Epithelial cell of esophagus (primary cell): ENCODE measurements at regions not wholly inside any gene's neighbourhood (a gene's known extent, or its start where the extent isn't known, plus 50 kb on each side); places are given as distances from the start of the nearest gene placed in this dataset.
A peak's percentile ranks its signal among the peaks of the same experiment; 100 is the strongest.

ENCODE experiments used
- DNase-seq: peaks from one replicate; pipeline ENCODE4 v3.0.0; 2010; ENCODE audit warnings: low read depth
- H3K4me3 ChIP-seq: 2 replicates; pipeline ENCODE4 v1.5.1; 2011; ENCODE audit warnings: mild to moderate bottlenecking, low read length, control low read depth
- CTCF ChIP-seq: IDR thresholded peaks from 2 replicates; pipeline ENCODE4 v1.5.1; 2011; ENCODE audit warnings: low read depth, mild to moderate bottlenecking, low read length, control low read depth, inconsistent platforms; ENCODE audit not compliant: insufficient read depth; ENCODE audit errors: missing control alignments

DNA sequence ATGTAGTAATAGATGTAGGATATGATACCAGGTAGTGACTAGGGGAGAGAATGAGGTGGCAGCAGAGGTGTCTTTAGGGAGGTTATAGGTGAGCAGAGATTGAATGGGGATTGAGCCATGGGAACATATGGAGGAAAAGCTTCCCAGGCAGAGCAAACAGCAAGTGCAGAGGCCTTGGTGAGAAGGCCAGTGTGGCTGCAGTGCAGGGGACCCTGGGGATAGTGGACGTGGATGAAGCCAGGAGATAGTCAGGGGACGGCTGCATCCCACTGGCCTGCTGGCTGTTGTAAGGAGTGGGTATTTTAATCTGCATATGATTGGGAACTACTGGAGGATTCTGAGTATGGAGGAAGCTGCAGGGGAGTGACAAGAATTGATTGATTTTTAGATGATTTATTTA is 62.7 kb upstream of the TRAK1 start:
- no peak for TF ChIP-seq CTCF
- no peak for DNase-seq
- H3K4me3 ChIP-seq, result no peak overlapping the region

GRCh38 chr3:42027571-42027970 is 63.6 kb upstream of the TRAK1 start:
- no peak for DNase-seq
- TF ChIP-seq CTCF, result no peak

GRCh38 chr3:42025370-42026138 is 63.7 kb upstream of the ULK4 start:
- no peak for TF ChIP-seq CTCF
- no peak overlapping the region for H3K4me3 ChIP-seq
- DNase-seq, result peak; percentile 85

More at GRCh38 chr3:42027571-42027970, 63.6 kb upstream of the TRAK1 start:
- no peak overlapping the region for H3K4me3 ChIP-seq

DNA sequence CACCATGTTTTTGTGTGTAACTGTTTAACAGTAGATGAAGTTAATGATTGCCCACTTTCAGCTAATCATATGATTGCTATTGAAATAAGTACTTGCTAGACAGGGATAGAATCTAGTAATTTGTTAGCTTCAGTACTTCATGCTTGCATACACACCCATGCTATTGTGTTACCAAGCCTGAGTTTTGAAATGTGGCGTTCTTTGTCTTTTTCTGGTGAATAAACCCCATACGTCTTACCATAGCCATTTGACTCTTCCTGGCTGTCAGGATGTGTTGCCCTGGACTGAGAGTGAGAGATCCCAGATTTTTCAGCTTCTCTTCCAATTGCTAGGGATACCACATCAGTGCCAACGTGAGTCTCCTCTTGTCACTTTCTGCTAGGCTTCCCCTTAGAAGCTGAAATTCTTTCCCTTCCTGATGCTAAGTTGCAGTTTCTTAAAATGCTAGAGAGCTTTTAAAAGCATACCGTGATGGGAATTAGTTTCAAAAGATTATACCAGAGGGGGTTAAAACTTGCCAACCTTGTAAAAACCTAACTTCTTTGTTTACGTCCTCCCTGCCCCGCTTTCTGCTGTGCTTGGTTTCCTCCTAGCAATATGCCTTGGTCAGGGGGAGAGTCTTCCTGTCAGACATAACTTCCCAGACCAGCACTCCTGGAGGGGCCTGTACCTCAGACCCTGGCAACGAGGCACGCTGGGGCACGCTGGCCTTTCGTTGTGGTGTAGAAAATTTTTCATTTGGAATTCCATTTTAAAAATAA is 62.9 kb upstream of the ULK4 start:
- H3K4me3 ChIP-seq, result no peak overlapping the region
- no peak for TF ChIP-seq CTCF
- no peak for DNase-seq

- no peak for TF ChIP-seq CTCF
- no peak overlapping the region for H3K4me3 ChIP-seq
- DNase-seq, result no peak
Measured at GRCh38 chr3:42023380-42023779, 61.5 kb upstream of the ULK4 start.

GRCh38 chr3:42022355-42022754 is 60.5 kb upstream of the ULK4 start:
- DNase-seq, result no peak
- H3K4me3 ChIP-seq, result no peak overlapping the region
- no peak for TF ChIP-seq CTCF
